ENCODE measurements at regions not wholly inside any gene's neighbourhood (a gene's known extent, or its start where the extent isn't known, plus 50 kb on each side); places are given as distances from the start of the nearest gene placed in this dataset.
"Not testable (repeated sequence)": the region's sequence is repeated elsewhere in the genome, so short reads cannot be mapped to it uniquely, and the experiment has no call there.

DNA sequence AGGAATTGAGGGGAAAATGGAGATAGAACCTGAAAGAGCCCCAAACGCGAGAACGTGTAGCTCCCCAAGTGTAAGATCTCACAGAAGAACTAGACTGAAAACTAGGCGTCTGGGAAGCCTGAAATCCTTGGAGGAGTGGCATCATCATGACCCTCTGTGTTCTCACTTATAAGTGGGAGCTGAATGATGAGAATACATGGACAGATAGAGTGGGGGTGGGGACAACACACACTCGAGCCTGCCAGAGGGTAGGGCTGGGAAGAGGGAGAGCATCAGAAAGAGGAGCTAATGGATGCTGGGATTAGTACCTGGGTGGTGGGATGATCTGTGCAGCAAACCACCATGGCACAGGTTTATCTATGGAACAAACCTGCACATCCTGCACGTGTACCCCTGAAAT, 258.7 kb upstream of the NOTCH2NLA start:
- DNase-seq, result not testable (repeated sequence)

DNA sequence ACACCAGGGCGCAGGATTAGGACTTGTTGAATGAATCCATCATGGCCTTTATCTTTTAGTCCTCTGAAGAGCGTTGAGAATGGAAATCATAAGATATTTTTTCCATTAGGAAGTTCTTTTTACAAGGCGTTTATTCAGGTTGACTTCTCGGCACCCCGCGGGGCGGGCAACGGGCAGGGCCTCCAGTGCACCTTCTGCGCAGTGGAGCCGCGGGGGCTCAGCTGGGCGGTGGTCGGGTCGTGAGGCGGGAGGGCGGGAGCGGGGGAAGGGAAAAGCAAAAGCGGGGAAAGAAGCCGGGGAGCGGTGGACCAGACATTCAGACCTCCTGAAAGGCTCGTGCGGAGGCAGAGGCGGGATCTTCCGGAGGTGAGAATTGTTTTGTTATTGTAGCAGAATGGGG, 258.3 kb upstream of the NOTCH2NLA start:
- not testable (repeated sequence) for DNase-seq

DNA sequence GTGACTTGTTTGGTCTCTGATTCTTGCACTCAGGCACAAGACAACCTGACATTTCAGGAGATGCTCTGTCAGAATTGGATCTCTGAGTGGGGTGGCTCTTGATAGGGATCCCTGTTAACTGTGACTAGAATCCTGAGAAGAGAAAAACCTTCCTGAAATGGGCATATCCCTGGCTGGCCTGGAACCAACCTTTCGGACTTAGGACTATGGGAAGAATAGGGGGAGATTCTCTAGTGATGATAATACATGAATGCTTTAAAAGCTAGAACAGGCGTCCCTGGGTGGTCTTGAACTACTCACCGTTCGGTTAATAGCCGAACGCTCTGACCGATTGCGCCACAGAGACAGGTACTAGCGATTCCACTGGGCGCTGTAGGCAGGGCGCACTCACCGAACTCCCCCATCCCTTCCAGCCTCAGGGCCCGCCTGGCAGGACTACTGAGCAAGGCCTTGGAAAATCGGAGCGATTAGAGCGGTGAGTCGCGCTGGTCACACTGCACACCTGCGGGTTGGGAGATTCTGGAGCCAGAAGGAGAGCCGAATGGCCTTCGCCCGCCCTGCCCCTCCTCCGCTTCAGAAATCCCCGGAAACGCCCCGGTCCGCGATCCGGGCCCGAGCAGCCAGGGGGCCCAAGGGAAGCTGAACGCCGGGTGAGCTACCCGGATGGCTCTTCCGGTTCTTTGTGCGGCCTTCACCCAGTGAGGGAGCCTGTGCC, 257.6 kb upstream of the NOTCH2NLA start:
- DNase-seq, result peak in 1 of 2 experiments; percentile 17

DNA sequence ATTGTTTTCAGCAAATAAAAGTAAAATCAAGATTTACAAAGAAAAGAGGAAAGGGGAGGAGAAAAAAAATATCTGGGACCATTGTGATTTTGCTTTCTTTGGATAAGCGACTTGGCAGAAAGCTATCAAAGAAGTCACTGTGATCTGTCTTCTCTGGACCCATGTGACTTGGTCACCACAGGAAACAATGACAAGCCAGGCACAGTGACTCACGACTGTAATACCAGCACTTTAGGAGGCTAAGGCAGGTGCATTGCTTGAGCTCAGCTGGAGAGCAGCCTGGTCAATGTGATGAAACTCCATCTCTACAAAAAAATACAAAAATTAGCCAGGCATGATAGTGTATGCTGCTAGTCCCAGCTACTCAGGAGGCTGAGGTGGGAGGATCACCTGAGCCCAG, 255.4 kb upstream of the NOTCH2NLA start:
- not testable (repeated sequence) for DNase-seq

DNA sequence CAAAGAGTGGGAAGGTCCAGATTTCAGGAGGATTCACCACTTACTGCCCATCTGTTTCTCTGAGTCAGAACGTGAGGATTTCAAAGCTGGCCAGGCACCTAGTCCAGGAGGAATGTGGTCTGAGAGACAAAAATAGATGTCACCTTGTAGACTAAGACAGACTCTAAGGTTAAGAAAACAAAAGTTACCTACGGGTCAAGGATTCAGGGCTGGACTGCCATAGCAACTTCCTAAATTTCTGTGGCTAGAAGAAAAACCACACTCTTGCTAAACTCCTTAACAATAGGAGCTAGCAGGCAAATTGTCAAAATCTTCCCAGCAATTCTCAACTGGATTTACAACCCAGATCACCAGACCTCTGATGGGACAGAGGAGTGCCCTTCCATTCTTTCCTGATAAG, 250.4 kb upstream of the NOTCH2NLA start:
- not testable (repeated sequence) for DNase-seq

DNA sequence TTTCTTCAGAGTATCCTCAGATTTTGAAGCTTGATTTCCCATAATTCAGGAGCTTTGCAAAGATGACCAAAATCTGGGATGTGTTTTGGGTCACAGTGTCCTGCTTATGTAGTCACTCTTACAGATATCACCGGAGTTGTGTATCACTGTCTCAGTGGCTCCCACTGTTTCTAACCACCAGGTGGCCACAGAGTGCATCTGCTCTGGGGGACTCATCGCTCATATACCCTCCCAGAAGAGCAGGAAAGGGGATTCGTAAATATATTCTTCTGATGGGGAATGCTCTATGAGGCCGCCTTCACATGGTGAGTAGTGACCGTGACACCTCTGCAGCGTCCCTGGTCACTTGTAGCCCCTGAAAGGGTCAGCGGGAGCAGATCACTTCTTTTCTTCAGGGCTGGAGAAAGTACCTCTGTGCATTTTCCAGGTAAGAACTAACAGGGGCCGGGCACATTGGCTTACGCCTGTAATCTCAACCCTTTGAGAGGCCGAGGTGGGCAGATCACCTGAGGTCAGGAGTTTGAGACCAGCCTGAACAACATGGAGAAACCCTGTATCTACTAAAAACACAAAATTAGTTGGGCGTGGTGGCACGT, 249.4 kb upstream of the NOTCH2NLA start:
- peak; percentile 31 to 44 for DNase-seq

DNA sequence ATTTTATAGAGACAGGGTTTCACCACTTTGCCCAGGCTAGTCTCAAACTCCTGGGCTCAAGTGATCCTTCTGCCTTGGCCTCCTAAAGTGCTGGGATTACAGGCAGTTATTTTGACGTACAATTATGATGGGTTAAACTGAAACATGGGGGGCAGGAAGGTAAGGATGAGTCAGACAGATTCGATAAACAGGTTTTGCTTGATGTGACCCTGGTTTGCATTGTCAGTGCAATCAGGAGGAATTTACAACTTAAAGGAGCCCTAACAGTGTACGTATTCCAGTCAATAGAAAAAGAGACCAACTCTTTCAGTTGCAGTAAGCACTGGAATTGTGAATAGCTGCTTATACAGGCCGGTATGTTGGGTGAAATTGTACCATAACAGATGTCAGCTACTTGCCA, 246.3 kb upstream of the NOTCH2NLA start:
- not testable (repeated sequence) for DNase-seq

DNA sequence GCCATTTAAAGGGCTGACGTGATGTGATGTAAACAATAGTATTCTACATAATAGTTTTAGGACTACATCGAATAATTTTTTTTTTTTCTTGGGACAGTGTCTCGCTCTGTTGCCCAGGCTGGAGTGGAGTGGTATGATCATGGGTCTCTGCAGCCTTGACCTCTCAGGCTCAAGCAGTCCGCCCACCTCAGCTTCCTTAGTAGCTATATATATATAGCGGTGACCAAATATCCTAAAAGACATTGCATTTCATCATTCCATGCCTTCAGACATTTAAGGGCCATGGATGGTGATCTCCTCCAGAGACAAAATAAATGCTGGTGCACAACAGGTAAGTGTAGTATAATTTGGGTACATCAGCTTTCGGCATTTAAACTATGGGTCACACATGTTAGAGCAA, 245.4 kb upstream of the NOTCH2NLA start:
- DNase-seq, result not testable (repeated sequence)

DNA sequence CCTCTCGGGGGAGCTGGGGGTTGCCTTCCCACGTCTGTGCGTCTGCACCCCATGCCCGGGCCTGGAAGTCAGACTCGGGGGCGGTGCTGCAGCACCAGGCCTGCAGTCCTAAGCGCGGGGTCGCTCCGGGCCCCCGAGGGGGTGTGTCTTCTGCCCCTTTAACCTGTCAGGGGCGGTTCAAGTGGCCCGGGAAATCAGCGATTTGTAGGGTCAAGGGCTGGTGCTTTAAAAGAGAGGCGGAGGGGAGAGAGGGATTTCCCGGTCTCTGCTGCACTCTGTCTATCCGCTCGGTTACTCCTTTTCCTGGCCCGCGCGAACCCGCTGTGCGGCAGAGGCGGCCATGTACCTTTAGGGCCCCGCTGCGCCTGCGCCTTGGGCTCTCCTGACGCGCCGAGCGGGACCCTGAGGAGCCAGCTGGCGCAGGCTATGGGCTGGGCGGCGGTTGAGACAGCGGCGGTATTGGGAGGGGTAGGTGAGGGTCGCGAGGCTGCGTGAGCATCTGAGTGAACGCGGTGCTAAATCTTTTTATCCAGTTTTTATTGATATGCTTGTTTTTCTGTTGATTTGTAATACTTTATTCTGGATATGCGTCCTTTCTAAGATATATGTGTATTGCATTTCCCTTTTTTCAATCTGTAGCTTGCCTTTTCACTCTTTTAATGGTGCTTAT, 243.5 kb upstream of the NOTCH2NLA start:
- peak; percentile 85 for DNase-seq

DNA sequence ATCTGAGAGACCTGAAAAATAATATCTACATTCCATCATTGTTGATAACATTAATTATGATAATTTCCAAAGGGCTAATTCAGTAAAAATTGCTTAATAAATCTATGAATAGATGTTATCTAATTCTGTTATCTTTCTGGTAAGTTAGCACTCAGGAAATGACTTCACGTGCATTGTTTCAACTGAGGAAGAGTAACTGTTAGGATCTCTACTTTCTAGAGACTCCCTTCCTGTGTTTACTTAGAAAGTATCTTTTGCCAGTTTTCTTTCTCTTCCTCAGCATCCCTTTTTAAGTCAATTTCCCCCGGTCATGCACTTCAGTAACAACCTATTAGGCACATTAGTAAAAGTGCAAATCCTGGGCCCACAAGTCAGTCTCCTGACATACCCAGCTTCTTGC, 231.1 kb upstream of the NOTCH2NLA start:
- not testable (repeated sequence) for DNase-seq

DNA sequence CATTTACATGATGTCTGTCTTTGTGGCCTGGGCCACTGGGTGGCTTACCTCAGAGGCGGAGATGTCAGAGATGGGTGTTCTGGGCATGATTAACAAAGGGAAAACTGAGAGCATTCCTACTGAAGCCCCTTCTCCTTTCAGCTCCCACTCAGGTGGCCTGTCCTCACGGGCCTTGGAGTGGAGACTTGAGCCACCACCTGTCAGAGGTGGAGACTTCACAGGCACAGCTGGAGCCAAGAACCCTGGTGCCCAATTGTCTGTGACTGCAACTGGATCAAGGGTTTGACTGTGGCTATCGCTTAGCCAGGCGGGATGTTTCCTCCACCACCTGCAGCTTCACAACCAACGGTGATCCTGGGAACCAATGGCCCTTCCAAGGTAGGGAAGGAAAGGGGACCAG, 230.5 kb upstream of the NOTCH2NLA start:
- DNase-seq, result peak in 1 of 2 experiments; percentile 30

DNA sequence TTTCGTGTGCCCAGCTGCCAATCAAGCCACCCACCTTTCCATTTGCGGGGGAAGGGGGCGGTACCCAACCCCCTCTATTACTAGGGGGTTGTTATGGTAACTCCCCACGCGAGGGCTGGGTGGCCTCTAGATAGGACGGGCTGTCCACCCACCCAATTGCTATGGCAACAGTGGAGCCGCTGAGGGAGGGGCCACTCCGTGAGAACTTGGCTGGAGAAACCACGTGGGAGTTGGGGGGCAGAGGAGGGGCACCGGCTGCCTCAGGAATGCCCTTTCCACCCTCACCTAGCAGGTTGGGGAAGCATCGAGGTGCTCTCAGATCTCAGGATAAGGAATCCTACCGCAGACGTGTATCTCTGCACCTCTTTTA, 220.0 kb upstream of the NOTCH2NLA start:
- DNase-seq, result not testable (repeated sequence)

DNA sequence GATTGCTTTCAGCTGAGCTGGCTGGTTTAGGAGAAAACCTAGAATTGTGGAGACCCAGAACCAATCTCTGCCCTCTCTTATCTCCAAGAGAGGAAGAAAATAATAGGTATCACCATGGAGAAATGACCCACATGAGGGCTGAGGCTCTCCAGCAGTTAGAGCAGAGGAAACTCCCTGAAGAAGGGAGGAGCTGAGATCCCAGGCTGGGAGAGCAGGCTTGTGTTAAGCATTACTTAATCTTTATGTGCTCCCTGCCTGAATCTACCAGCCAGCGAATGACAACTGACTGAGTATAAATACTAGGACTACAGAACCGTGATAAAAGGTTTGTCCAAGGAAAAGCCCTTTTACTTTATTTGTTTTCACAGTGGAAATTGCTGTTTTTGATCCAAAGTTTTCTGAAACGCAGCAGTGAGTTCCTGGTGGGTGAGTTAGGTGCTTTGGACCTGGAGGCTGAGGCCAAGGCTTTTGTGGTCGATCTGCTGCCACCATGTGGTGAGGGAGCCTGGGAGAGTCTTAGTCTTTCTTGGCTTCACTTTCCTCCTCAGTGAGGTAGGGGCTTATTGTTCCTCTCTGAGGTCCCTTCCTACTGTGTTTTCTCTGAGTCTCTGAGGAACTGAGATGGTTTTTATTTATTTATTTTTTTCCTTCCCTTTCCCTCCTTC, 219.5 kb upstream of the NOTCH2NLA start:
- DNase-seq, result peak; percentile 64 to 71

DNA sequence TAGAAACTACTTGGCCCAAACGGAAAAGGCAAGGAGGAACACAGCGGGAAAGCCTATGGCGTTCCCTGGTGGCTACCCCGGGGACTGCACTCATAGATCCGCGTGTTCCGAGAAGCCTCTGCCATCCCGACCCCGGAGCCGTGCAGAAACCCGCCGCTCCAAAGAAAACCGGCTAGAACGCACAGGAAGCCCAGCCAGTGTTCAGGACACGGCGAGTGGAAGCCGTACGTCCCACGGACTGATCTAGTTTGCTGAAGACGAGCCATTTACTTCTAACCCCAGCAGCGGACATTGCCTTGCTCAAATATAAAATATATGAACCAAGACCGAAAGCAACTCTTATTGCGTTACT, 215.0 kb upstream of the NOTCH2NLA start:
- DNase-seq, result peak; percentile 67

DNA sequence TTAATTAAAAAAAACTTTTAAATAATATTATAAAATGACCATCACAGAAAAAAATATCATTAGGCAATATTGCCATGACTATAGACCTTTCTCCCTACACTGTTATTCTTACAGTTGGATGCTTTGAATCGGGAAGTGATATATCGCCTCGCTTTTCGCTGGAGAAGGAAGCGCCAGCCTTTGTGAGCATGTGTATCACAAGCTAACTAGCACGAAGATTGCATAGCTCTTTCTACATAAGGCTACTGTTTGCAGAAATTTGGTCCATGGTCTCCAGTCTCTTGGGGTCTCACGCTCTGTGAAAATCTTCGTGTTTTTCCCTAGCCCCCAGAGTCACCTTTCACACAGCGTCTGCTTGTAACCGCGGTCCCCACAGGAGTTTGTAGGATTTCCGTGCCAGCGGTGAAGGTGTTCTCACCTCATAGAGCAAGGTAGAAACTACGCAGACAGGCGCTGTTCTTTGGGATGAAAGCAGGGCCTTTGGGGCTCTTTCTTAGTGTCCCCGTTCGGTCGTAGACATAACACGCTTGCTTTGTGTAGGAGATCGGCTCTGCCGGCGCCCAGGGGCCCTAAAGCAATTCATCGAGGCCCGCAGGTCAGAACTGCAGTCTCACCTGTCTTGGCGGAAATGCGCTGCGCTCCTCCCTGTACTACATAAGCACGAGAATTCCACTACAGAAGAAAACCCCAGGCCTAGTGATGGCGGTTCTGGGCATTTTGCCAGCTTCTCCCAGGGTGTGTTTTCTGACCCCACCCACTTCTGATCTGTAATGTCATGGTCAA, 214.5 kb upstream of the NOTCH2NLA start:
- DNase-seq, result peak; percentile 23 to 29

DNA sequence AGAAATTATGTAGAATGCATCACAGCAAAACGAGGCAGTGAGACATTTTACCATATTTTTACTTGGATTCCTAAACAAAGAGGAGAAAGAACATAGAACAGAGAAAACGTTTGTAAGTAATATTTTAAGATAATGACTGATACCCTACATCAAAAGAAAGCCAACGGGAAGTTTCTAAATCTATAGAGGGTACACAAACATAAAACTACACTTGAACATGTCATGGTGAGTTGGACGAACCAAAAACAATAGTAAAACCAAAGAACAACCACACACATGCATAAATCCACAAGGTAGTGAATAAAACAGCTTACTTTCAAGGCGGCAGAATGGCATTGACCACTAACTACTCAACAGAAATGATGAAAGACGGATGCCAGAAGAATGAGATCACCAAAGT, 209.7 kb upstream of the NOTCH2NLA start:
- DNase-seq, result not testable (repeated sequence)

DNA sequence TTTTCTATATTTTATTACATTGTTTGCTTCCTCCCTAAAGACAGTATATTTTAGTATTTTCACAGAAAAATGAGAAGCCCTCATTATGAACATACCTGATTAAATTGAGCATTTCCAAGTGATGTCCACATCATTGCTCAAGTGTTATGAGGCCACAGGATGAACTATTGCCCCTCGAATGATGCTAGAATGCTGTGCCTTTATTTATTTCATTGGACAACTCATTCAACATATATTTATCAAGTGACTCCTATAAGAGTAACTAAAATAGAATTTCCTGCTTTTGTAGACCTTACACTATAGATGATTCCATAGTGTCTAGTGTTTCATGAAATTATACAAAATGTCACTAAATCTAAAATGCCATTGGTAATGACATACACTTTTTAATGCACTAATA, 187.8 kb upstream of the NOTCH2NLA start:
- not testable (repeated sequence) for DNase-seq

DNA sequence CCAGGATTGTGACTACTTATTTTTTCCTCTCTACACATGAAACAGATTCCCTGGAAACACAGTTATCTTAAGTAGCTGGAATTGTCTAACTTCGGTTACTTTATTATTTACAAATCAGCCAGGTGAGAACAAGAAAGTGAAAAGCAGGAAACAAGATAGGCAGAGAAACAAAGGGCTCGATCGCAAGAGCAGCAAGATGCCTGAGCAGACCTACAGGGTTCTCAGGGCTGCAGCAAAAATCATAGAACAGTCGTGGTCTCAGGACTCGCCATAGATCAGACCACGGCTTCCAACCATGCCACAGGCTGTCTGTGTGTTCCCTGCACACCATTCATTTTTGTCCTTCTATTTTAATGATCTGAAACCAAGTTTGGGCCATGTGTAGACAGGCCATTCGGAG, 186.2 kb upstream of the NOTCH2NLA start:
- DNase-seq, result not testable (repeated sequence)

DNA sequence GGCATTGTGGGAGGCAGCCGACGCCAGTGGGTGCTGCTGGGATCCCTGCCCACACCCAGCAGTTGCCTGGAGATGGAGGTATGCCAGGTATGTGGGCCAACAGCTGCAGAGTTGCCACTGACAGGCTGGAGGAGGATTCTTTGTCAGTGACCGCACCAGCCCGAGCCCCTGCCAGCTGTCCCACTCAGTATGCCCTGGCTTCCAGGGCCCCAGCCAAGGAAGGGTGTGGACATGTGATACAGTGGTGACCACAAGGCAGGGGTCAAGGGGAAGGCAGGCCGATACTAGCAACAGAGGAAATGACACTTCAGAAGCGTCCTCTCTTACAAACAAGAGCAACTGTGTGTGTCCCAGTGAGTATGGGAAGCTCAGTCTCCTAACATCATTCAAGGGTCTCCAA, 185.1 kb upstream of the NOTCH2NLA start:
- DNase-seq, result peak; percentile 32 to 33

DNA sequence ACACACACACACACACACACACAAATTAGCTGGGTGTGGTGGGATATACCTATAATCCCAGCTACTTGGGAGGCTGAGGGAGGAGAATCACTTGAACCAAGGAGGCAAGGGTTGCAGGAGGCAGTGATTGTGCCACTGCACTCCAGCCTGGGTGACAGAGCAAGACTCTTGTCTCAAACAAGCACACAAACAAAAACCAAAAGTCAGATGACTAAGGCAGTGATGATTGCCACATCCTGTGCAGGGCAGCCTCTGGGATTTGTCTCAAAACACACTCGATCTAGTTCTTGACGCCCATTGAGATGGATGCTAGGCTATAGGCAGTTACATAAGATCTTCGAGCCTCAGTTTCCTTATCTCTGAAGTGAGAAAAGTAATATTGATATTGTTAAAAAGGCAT, 183.1 kb upstream of the NOTCH2NLA start:
- DNase-seq, result peak in 1 of 2 experiments; percentile 44

DNA sequence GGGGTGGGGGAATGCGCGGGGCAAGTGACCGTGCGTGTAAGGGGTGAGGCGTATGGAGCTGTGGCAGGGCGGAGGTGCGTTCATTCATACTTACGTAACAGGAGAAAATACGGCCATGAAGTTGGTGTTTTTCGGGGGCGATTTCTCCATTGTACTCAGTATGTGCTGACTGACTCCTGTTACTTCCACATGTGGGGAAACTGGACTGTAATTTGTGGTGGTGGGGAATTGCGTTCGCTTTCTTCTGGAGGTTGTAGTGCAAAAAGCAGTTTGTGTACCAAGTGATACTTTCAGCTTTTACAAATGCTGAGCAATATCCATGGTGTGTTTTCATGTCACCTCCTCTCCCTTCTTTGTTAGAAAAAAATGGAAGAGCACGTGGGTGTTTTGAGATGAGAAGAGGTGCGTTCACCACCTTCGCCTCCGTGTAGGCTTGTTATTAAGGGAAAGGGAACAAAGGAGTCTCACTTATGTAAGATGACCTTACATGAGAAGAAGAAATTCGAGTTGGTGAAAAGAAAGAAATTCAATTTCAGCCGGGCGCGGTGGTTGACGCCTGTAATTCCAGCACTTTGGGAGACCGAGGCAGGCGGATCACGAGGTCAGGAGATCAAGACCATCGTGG, 181.1 kb upstream of the NOTCH2NLA start:
- peak; percentile 51 to 54 for DNase-seq

DNA sequence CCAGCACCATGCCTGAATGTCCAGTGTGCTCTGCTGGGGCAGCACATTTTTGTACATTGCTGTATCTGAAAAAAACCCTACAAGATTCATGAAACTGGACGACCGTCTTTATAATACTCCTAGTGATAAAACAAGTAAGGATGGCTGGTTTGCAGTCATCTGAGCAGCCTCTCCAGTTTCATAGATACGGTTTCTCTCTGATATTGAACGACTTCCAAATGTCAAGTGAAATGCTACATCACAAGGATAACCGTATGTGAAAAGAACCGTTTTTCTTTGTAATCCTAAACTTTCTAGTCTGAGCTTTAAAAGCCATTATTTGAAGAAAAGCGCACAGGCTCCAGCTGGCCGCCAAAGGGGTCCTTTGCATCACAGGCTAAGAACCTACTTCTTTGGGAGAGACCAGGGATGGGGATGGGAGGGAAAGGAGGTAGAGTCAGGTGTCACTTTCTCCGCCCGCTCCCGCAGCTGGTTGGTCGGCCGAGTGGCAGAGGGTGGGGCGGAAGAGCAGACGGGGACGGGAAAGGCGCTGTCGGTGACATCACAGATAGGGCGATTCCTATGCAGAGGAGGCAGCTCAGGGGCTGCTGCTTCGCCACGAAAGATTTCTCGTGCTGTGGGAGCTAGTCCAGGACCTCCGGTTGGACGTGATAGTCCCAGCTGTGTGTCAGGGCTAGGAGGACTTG, 180.4 kb upstream of the NOTCH2NLA start:
- peak in 1 of 2 experiments; percentile 33 for DNase-seq
